Osteoblast (primary cell): ENCODE measurements at regions not wholly inside any gene's neighbourhood (a gene's known extent, or its start where the extent isn't known, plus 50 kb on each side); places are given as distances from the start of the nearest gene placed in this dataset.

Experiments used
- DNase-seq: peaks from one replicate; pipeline ENCODE4 v3.0.0; 2011; ENCODE audit warnings: low spot score, mixed read lengths; ENCODE audit not compliant: insufficient read length; ENCODE audit errors: missing footprints
- H2AFZ ChIP-seq: 2 replicates; pipeline ENCODE4 v1.6.0; 2011; ENCODE audit warnings: mild to moderate bottlenecking, low read length
- H3K27ac ChIP-seq: 2 replicates; pipeline ENCODE4 v1.5.1; 2011; ENCODE audit warnings: mild to moderate bottlenecking, low read depth, low read length, moderate library complexity
- H3K27me3 ChIP-seq: 2 replicates; pipeline ENCODE4 v1.6.0; 2012; ENCODE audit warnings: mild to moderate bottlenecking, control low read depth, inconsistent platforms, low read length, moderate library complexity; ENCODE audit not compliant: insufficient read depth
- H3K36me3 ChIP-seq: 2 replicates; pipeline ENCODE4 v1.5.1; 2011; ENCODE audit warnings: mild to moderate bottlenecking, low read length, control low read depth, moderate library complexity; ENCODE audit not compliant: insufficient read depth
- H3K4me1 ChIP-seq: 2 replicates; pipeline ENCODE4 v1.5.1; 2011; ENCODE audit warnings: mild to moderate bottlenecking, low read length, control low read depth, moderate library complexity; ENCODE audit not compliant: insufficient read depth
- H3K4me2 ChIP-seq: 2 replicates; pipeline ENCODE4 v1.6.0; 2011; ENCODE audit warnings: mild to moderate bottlenecking, low read length; ENCODE audit not compliant: insufficient read depth
- H3K4me3 ChIP-seq: fragments of 200-600 bp; sonication (generic); 3 replicates; pipeline ENCODE4 v1.5.1; 2012; ENCODE audit warnings: mild to moderate bottlenecking, low read length, inconsistent platforms; ENCODE audit not compliant: insufficient read depth
- H3K79me2 ChIP-seq: 2 replicates; pipeline ENCODE4 v1.6.0; 2012; ENCODE audit warnings: mild to moderate bottlenecking, low read length, control low read depth, inconsistent platforms; ENCODE audit not compliant: insufficient read depth
- H3K9me3 ChIP-seq: 2 replicates; pipeline ENCODE4 v1.5.1; 2011; ENCODE audit warnings: low read depth, low read length, control low read depth
- H4K20me1 ChIP-seq: 2 replicates; pipeline ENCODE4 v1.6.0; 2012; ENCODE audit warnings: mild to moderate bottlenecking, low read length, control low read depth; ENCODE audit not compliant: insufficient read depth
- TF ChIP-seq, protein P1 (sequence below): IDR thresholded peaks from 2 replicates; pipeline ENCODE4 v1.5.1; 2011; ENCODE audit warnings: mild to moderate bottlenecking, low read depth, low read length, moderate library complexity; ENCODE audit errors: extremely low read depth

- Histone ChIP-seq H3K36me3 (no peaks in the 10 kb centered on the region), H3K4me3 (no peak overlapping the region), H3K27me3 (no peaks in the 10 kb centered on the region), H2AFZ (no peak overlapping the region), H3K4me1 (no peaks in the 10 kb centered on the region), H3K4me2 (no peak overlapping the region), H3K79me2 (no peaks in the 10 kb centered on the region), H3K9me3 (no peaks in the 10 kb centered on the region), H3K27ac (no peak overlapping the region), H4K20me1 (no peaks in the 10 kb centered on the region)
- TF ChIP-seq, protein P1, sequence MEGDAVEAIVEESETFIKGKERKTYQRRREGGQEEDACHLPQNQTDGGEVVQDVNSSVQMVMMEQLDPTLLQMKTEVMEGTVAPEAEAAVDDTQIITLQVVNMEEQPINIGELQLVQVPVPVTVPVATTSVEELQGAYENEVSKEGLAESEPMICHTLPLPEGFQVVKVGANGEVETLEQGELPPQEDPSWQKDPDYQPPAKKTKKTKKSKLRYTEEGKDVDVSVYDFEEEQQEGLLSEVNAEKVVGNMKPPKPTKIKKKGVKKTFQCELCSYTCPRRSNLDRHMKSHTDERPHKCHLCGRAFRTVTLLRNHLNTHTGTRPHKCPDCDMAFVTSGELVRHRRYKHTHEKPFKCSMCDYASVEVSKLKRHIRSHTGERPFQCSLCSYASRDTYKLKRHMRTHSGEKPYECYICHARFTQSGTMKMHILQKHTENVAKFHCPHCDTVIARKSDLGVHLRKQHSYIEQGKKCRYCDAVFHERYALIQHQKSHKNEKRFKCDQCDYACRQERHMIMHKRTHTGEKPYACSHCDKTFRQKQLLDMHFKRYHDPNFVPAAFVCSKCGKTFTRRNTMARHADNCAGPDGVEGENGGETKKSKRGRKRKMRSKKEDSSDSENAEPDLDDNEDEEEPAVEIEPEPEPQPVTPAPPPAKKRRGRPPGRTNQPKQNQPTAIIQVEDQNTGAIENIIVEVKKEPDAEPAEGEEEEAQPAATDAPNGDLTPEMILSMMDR, result no peak
- no peak for DNase-seq
These were observed 164.7 kb upstream of the IRX2 start for GRCh38 chr5:2916076-2916682.

GRCh38 chr5:2914981-2915484, 163.6 kb upstream of the IRX2 start:
- no peaks in the 10 kb centered on the region for H4K20me1 ChIP-seq
- no peak overlapping the region for H3K4me3 ChIP-seq
- TF ChIP-seq, protein P1, result no peak
- H3K36me3 ChIP-seq, result no peaks in the 10 kb centered on the region
- no peaks in the 10 kb centered on the region for H3K9me3 ChIP-seq
- no peaks in the 10 kb centered on the region for H3K79me2 ChIP-seq
- no peaks in the 10 kb centered on the region for H3K27me3 ChIP-seq
- H3K27ac ChIP-seq, result no peak overlapping the region
- no peak overlapping the region for H3K4me2 ChIP-seq
- H3K4me1 ChIP-seq, result no peaks in the 10 kb centered on the region
- no peak for DNase-seq
- H2AFZ ChIP-seq, result no peak overlapping the region

DNA sequence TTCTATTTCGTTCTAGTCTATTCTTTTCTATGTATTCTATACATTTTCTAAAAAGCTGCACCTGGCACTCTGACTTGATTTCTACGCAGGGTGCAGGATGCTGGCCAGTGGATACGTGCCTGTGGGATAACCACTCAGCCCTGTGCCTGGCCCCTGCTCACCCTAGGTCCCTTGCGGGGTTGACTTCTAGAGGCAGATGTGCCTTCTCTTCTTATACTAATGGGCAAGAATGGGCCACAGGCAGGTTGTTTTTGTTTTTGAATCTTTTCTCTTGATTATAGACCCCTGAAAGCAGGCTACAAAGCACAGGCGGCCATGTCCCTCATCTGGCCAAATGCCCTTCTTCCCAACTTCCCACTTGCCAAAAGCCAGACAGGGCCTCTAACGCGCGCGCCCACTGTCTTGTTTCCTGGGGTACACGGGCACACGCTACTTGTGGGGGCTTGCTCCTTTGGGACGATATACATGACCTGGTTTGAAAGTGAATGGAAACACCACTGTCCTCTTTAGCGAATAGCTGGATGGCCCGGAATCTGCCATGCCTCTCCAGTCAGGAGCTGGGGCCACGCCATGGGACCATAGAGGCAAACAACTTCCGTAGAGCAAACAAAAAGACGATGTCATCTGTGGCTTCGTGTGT, 162.7 kb upstream of the IRX2 start:
- no peaks in the 10 kb centered on the region for H3K9me3 ChIP-seq
- H4K20me1 ChIP-seq, result no peaks in the 10 kb centered on the region
- no peaks in the 10 kb centered on the region for H3K36me3 ChIP-seq
- no peak overlapping the region for H3K4me3 ChIP-seq
- H2AFZ ChIP-seq, result no peak overlapping the region
- TF ChIP-seq, protein P1, result no peak
- H3K79me2 ChIP-seq, result no peaks in the 10 kb centered on the region
- peak; percentile 34 for DNase-seq
- H3K4me1 ChIP-seq, result no peaks in the 10 kb centered on the region
- H3K27me3 ChIP-seq, result no peaks in the 10 kb centered on the region
- no peak overlapping the region for H3K4me2 ChIP-seq
- no peak overlapping the region for H3K27ac ChIP-seq

- Histone ChIP-seq H3K4me3 (no peak overlapping the region), H3K36me3 (no peaks in the 10 kb centered on the region), H3K4me1 (no peaks in the 10 kb centered on the region), H4K20me1 (no peaks in the 10 kb centered on the region), H2AFZ (no peak overlapping the region), H3K27me3 (no peaks in the 10 kb centered on the region), H3K9me3 (no peaks in the 10 kb centered on the region), H3K79me2 (no peaks in the 10 kb centered on the region), H3K27ac (no peak overlapping the region), H3K4me2 (no peak overlapping the region)
- TF ChIP-seq, protein P1, result no peak
- DNase-seq, result no peak
These were observed 161.8 kb upstream of the IRX2 start for GRCh38 chr5:2913281-2913680.
